Astrocyte (in vitro differentiated cells and primary cell): ENCODE measurements at regions not wholly inside any gene's neighbourhood (a gene's known extent, or its start where the extent isn't known, plus 50 kb on each side); places are given as distances from the start of the nearest gene placed in this dataset.

Source experiments
- DNase-seq: peaks from one replicate; pipeline ENCODE4 v3.0.0-alpha.2; 2010; ENCODE audit warnings: low read depth
- FAIRE-seq: peaks from 2 replicates; lab custom pipeline; 2011; peaks lifted over from hg19 to GRCh38; lab: Jason Lieb, UNC
- H2AFZ ChIP-seq: 2 replicates; pipeline ENCODE4 v1.6.0; 2012; ENCODE audit warnings: low read depth, low read length, inconsistent platforms
- H3K27ac ChIP-seq: 2 replicates; pipeline ENCODE4 v1.5.1; 2011; ENCODE audit warnings: low read depth, low read length, inconsistent platforms
- H3K27me3 ChIP-seq: 2 replicates; pipeline ENCODE4 v1.6.0; 2011; ENCODE audit warnings: low read length, inconsistent platforms; ENCODE audit not compliant: insufficient read depth
- H3K36me3 ChIP-seq: 2 replicates; pipeline ENCODE4 v1.5.1; 2011; ENCODE audit warnings: low read length, inconsistent platforms; ENCODE audit not compliant: insufficient read depth
- H3K4me1 ChIP-seq: 2 replicates; pipeline ENCODE4 v1.5.1; 2011; ENCODE audit warnings: low read length, inconsistent platforms; ENCODE audit not compliant: insufficient read depth
- H3K4me2 ChIP-seq: 2 replicates; pipeline ENCODE4 v1.6.0; 2012; ENCODE audit warnings: low read length, inconsistent platforms
- H3K4me3 ChIP-seq: 2 replicates; pipeline ENCODE4 v1.5.1; 2011; ENCODE audit warnings: low read depth, mild to moderate bottlenecking, low read length, inconsistent platforms; ENCODE audit not compliant: insufficient read depth
- H3K79me2 ChIP-seq: 2 replicates; pipeline ENCODE4 v1.6.0; 2012; ENCODE audit warnings: mild to moderate bottlenecking, low read length, inconsistent platforms; ENCODE audit not compliant: insufficient read depth
- H3K9ac ChIP-seq: 2 replicates; pipeline ENCODE4 v1.6.0; 2012; ENCODE audit warnings: mild to moderate bottlenecking, low read length, inconsistent platforms
- H3K9me3 ChIP-seq: 2 replicates; pipeline ENCODE4 v1.5.1; 2012; ENCODE audit warnings: low read depth, mild to moderate bottlenecking, low read length, inconsistent platforms; ENCODE audit not compliant: insufficient read depth
- H4K20me1 ChIP-seq: 2 replicates; pipeline ENCODE4 v1.6.0; 2012; ENCODE audit warnings: low read length, inconsistent platforms; ENCODE audit not compliant: insufficient read depth
- H3K27ac Mint-ChIP-seq: one replicate; pipeline ENCODE4 v1.8.0; 2021; ENCODE audit warnings: mild to moderate bottlenecking, mixed read lengths; ENCODE audit not compliant: unreplicated experiment
- H3K27me3 Mint-ChIP-seq: one replicate; pipeline ENCODE4 v1.8.0; 2021; ENCODE audit warnings: low read depth, mixed read lengths; ENCODE audit not compliant: unreplicated experiment
- H3K36me3 Mint-ChIP-seq: one replicate; pipeline ENCODE4 v1.8.0; 2021; ENCODE audit warnings: low read depth, mixed read lengths; ENCODE audit not compliant: unreplicated experiment
- H3K4me1 Mint-ChIP-seq: one replicate; pipeline ENCODE4 v1.8.0; 2021; ENCODE audit warnings: low read depth, mixed read lengths; ENCODE audit not compliant: unreplicated experiment
- H3K4me3 Mint-ChIP-seq: one replicate; pipeline ENCODE4 v1.8.0; 2021; ENCODE audit warnings: mild to moderate bottlenecking, moderate library complexity, mixed read lengths; ENCODE audit not compliant: unreplicated experiment
- H3K9me3 Mint-ChIP-seq: one replicate; pipeline ENCODE4 v1.8.0; 2021; ENCODE audit warnings: mild to moderate bottlenecking, mixed read lengths; ENCODE audit not compliant: unreplicated experiment
- CTCF ChIP-seq: IDR thresholded peaks from 2 replicates; pipeline ENCODE4 v1.5.1; 2011; ENCODE audit warnings: low read depth, mild to moderate bottlenecking, inconsistent platforms, low read length, moderate library complexity; ENCODE audit not compliant: insufficient read depth
- EZH2 ChIP-seq: IDR thresholded peaks from 2 replicates; pipeline ENCODE4 v1.6.1; 2012; ENCODE audit warnings: mild to moderate bottlenecking, low read length, inconsistent platforms; ENCODE audit not compliant: insufficient read depth

GRCh38 chr13:42717176-42717575, 64.2 kb upstream of the FAM216B start:
- FAIRE-seq (no peak), DNase-seq (no peak)
- Mint-ChIP-seq H3K4me1 (peaks cover 7% of the 10 kb centered on the region), H3K9me3 (peaks cover 2% of the 10 kb centered on the region), H3K4me3 (no peak overlapping the region), H3K27ac (no peak overlapping the region), H3K27me3 (no peaks in the 10 kb centered on the region), H3K36me3 (no peaks in the 10 kb centered on the region)
- no peak overlapping the region for H3K4me2 ChIP-seq
- peaks cover 3% of the 10 kb centered on the region for H3K4me1 ChIP-seq
- no peak overlapping the region for H3K27ac ChIP-seq
- H4K20me1 ChIP-seq, result no peaks in the 10 kb centered on the region
- no peaks in the 10 kb centered on the region for H3K79me2 ChIP-seq
- H3K36me3 ChIP-seq, result no peaks in the 10 kb centered on the region
- H3K9ac ChIP-seq, result no peak overlapping the region
- no peak overlapping the region for H3K4me3 ChIP-seq
- no peak overlapping the region for H2AFZ ChIP-seq
- H3K9me3 ChIP-seq, result no peaks in the 10 kb centered on the region
- TF ChIP-seq CTCF (no peak), EZH2 (no peak)
- H3K27me3 ChIP-seq, result no peaks in the 10 kb centered on the region

GRCh38 chr13:42720113-42720857, 61.1 kb upstream of the FAM216B start:
- peak overlapping the region; percentile 95 for H3K27ac Mint-ChIP-seq
- Histone ChIP-seq H2AFZ (no peak overlapping the region), H3K4me1 (peaks cover 3% of the 10 kb centered on the region), H3K79me2 (no peaks in the 10 kb centered on the region), H3K27ac (peak overlapping the region; percentile 24), H3K27me3 (no peaks in the 10 kb centered on the region), H3K4me3 (no peak overlapping the region), H3K9ac (peak overlapping the region; percentile 34), H3K4me2 (peak overlapping the region; percentile 53), H4K20me1 (no peaks in the 10 kb centered on the region), H3K9me3 (no peaks in the 10 kb centered on the region), H3K36me3 (no peaks in the 10 kb centered on the region)
- FAIRE-seq (peak; percentile 88), DNase-seq (peak; percentile 96)
- H3K4me1 Mint-ChIP-seq, result peaks cover 7% of the 10 kb centered on the region
- TF ChIP-seq EZH2, result no peak
- no peak overlapping the region for H3K4me3 Mint-ChIP-seq
- no peaks in the 10 kb centered on the region for H3K27me3 Mint-ChIP-seq
- H3K9me3 Mint-ChIP-seq, result peaks cover 2% of the 10 kb centered on the region
- H3K36me3 Mint-ChIP-seq, result no peaks in the 10 kb centered on the region

- Mint-ChIP-seq H3K36me3 (no peaks in the 10 kb centered on the region), H3K9me3 (peaks cover 2% of the 10 kb centered on the region), H3K27ac (peak overlapping the region; percentile 95), H3K27me3 (no peaks in the 10 kb centered on the region), H3K4me1 (peaks cover 7% of the 10 kb centered on the region), H3K4me3 (no peak overlapping the region)
- H3K9me3 ChIP-seq, result no peaks in the 10 kb centered on the region
- peak overlapping the region; percentile 13 for H3K27ac ChIP-seq
- no peak for FAIRE-seq
- peaks cover 3% of the 10 kb centered on the region for H3K4me1 ChIP-seq
- no peak for DNase-seq
- TF ChIP-seq EZH2 (no peak), CTCF (no peak)
- peak overlapping the region; percentile 23 for H3K9ac ChIP-seq
- peak overlapping the region; percentile 53 for H3K4me2 ChIP-seq
- no peaks in the 10 kb centered on the region for H4K20me1 ChIP-seq
- no peak overlapping the region for H3K4me3 ChIP-seq
- no peak overlapping the region for H2AFZ ChIP-seq
- H3K36me3 ChIP-seq, result no peaks in the 10 kb centered on the region
- no peaks in the 10 kb centered on the region for H3K79me2 ChIP-seq
- no peaks in the 10 kb centered on the region for H3K27me3 ChIP-seq
These were observed 60.5 kb upstream of the FAM216B start for GRCh38 chr13:42720858-42721219.
